T-helper 1 cell treated with Interleukin-12 subunit alpha and Interleukin-12 subunit beta and Interleukin-4 antibody, amounts not matched to agents 30 ng/mL and 1 ng/mL, for 36 hours (primary cell): ENCODE measurements at regions not wholly inside any gene's neighbourhood (a gene's known extent, or its start where the extent isn't known, plus 50 kb on each side); places are given as distances from the start of the nearest gene placed in this dataset.
"Not testable (repeated sequence)": the region's sequence is repeated elsewhere in the genome, so short reads cannot be mapped to it uniquely, and the experiment has no call there.

Experiments used
- intact Hi-C: fragments of 100-400 bp; cut with micrococcal nuclease; formaldehyde crosslinking; loops from one replicate; pipeline ENCODE4 v1.15.1; 2024

GRCh38 chr6:140790109-140790508, 1342.6 kb upstream of the GJE1 start:
- intact Hi-C loops: no loop called here

GRCh38 chr6:140789466-140789865, 1343.3 kb upstream of the GJE1 start:
- intact Hi-C loops: no loop called here

- intact Hi-C loops: no loop called here
Measured at GRCh38 chr6:140785926-140786325, 1346.8 kb upstream of the GJE1 start.

- intact Hi-C loops: no loop called here
Measured at GRCh38 chr6:140784573-140784972, 1348.2 kb upstream of the GJE1 start.

GRCh38 chr6:140783504-140783903, 1349.2 kb upstream of the GJE1 start:
- intact Hi-C loops: not testable (repeated sequence)

- intact Hi-C loops: no loop called here
Measured at GRCh38 chr6:140782941-140783340, 1349.8 kb upstream of the GJE1 start.

GRCh38 chr6:140779991-140780596, 1352.6 kb upstream of the GJE1 start:
- intact Hi-C loops: no loop called here

- intact Hi-C loops: no loop called here
Measured at GRCh38 chr6:140779341-140779740, 1353.4 kb upstream of the GJE1 start.

- intact Hi-C loops: no loop called here
Measured at GRCh38 chr6:140777780-140778179, 1354.9 kb upstream of the GJE1 start.

GRCh38 chr6:140775061-140775460, 1357.7 kb upstream of the GJE1 start:
- intact Hi-C loops: loop anchor here (2.0 kb wide), 2 partner anchors 64 to 708 kb away; no protein-coding TSS in a partner anchor

- intact Hi-C loops: loop anchor here (1.0 to 2.0 kb wide), 5 partner anchors 35 to 709 kb away; no protein-coding TSS in a partner anchor
Measured at GRCh38 chr6:140774080-140774505, 1358.6 kb upstream of the GJE1 start.

- intact Hi-C loops: no loop called here
Measured at GRCh38 chr6:140773276-140773675, 1359.4 kb upstream of the GJE1 start.

- intact Hi-C loops: no loop called here
Measured at GRCh38 chr6:140772576-140772975, 1360.1 kb upstream of the GJE1 start.

GRCh38 chr6:140768133-140768532, 1364.6 kb upstream of the GJE1 start:
- intact Hi-C loops: no loop called here

- intact Hi-C loops: no loop called here
Measured at GRCh38 chr6:140766999-140767398, 1365.7 kb upstream of the GJE1 start.

GRCh38 chr6:140758169-140758877, 1374.4 kb upstream of the GJE1 start:
- intact Hi-C loops: no loop called here

GRCh38 chr6:140752234-140752633, 1377.8 kb upstream of the CITED2 start:
- intact Hi-C loops: no loop called here

GRCh38 chr6:140747114-140747513, 1372.7 kb upstream of the CITED2 start:
- intact Hi-C loops: no loop called here

GRCh38 chr6:140744659-140745320, 1370.3 kb upstream of the CITED2 start:
- intact Hi-C loops: no loop called here

GRCh38 chr6:140736231-140736630, 1361.8 kb upstream of the CITED2 start:
- intact Hi-C loops: no loop called here

GRCh38 chr6:140732991-140733390, 1358.5 kb upstream of the CITED2 start:
- intact Hi-C loops: no loop called here

- intact Hi-C loops: no loop called here
Measured at GRCh38 chr6:140732155-140732554, 1357.7 kb upstream of the CITED2 start.
